ENCODE measurements at regions not wholly inside any gene's neighbourhood (a gene's known extent, or its start where the extent isn't known, plus 50 kb on each side); places are given as distances from the start of the nearest gene placed in this dataset.

- no peak for TF ChIP-seq CTCF (IDR thresholded peaks at IDR 0.05; ENCODE audit: low read depth, low read length)
- Histone ChIP-seq H3K4me1 (peaks cover 6% of the 10 kb centered on the region; the same call in 1 of the 2 replicates), H3K4me3 (ENCODE audit: low read depth, low read length) (no peak overlapping the region), H3K27me3 (no peaks in the 10 kb centered on the region), H3K9me3 (no peaks in the 10 kb centered on the region), H3K36me3 (no peaks in the 10 kb centered on the region)
- no peak for DNase-seq
These were observed 204.5 kb downstream of the SREK1 start for GRCh38 chr5:66348387-66349125.

- H3K9me3 ChIP-seq, result no peaks in the 10 kb centered on the region
- no peak for TF ChIP-seq CTCF (IDR thresholded peaks at IDR 0.05; ENCODE audit: low read depth, low read length)
- H3K36me3 ChIP-seq, result no peaks in the 10 kb centered on the region
- H3K4me3 ChIP-seq (ENCODE audit: low read depth, low read length), result no peak overlapping the region
- no peak for DNase-seq
- H3K27me3 ChIP-seq, result no peaks in the 10 kb centered on the region
- peaks cover 2% of the 10 kb centered on the region for H3K4me1 ChIP-seq
These were observed 207.7 kb downstream of the SREK1 start for GRCh38 chr5:66351813-66352212.

GRCh38 chr5:66353186-66353585 lies 209.1 kb downstream of the SREK1 start:
- no peak for DNase-seq
- no peak for TF ChIP-seq CTCF (IDR thresholded peaks at IDR 0.05; ENCODE audit: low read depth, low read length)
- H3K4me3 ChIP-seq (ENCODE audit: low read depth, low read length), result no peak overlapping the region
- peaks cover 2% of the 10 kb centered on the region for H3K4me1 ChIP-seq
- H3K27me3 ChIP-seq, result no peaks in the 10 kb centered on the region
- no peaks in the 10 kb centered on the region for H3K9me3 ChIP-seq
- no peaks in the 10 kb centered on the region for H3K36me3 ChIP-seq

- Histone ChIP-seq H3K36me3 (no peaks in the 10 kb centered on the region), H3K27me3 (no peaks in the 10 kb centered on the region), H3K4me3 (ENCODE audit: low read depth, low read length) (no peak overlapping the region), H3K4me1 (peaks cover 2% of the 10 kb centered on the region), H3K9me3 (no peaks in the 10 kb centered on the region)
- no peak for DNase-seq
- TF ChIP-seq CTCF (IDR thresholded peaks at IDR 0.05; ENCODE audit: low read depth, low read length), result no peak
These were observed 210.3 kb downstream of the SREK1 start for GRCh38 chr5:66354422-66354821.

- no peak for DNase-seq
- H3K4me1 ChIP-seq, result peaks cover 2% of the 10 kb centered on the region
- no peaks in the 10 kb centered on the region for H3K36me3 ChIP-seq
- H3K4me3 ChIP-seq (ENCODE audit: low read depth, low read length), result no peak overlapping the region
- no peaks in the 10 kb centered on the region for H3K9me3 ChIP-seq
- no peaks in the 10 kb centered on the region for H3K27me3 ChIP-seq
- no peak for TF ChIP-seq CTCF (IDR thresholded peaks at IDR 0.05; ENCODE audit: low read depth, low read length)
These were observed 212.0 kb downstream of the SREK1 start for GRCh38 chr5:66356011-66356565.

- TF ChIP-seq CTCF (IDR thresholded peaks at IDR 0.05; ENCODE audit: low read depth, low read length), result no peak
- H3K4me1 ChIP-seq, result peaks cover 16% of the 10 kb centered on the region
- DNase-seq, result no peak
- no peaks in the 10 kb centered on the region for H3K36me3 ChIP-seq
- H3K4me3 ChIP-seq (ENCODE audit: low read depth, low read length), result no peak overlapping the region
- H3K9me3 ChIP-seq, result no peaks in the 10 kb centered on the region
- H3K27me3 ChIP-seq, result no peaks in the 10 kb centered on the region
These were observed 214.6 kb downstream of the SREK1 start for GRCh38 chr5:66358741-66359140.

Data from BE2C (cell line).